LNCaP clone FGC (cell line): ENCODE measurements at regions not wholly inside any gene's neighbourhood (a gene's known extent, or its start where the extent isn't known, plus 50 kb on each side); places are given as distances from the start of the nearest gene placed in this dataset.

Experiments
- DNase-seq: peaks from one replicate; pipeline ENCODE4 v3.0.0-alpha.2; 2011; ENCODE audit warnings: low read depth
- H3K4me3 ChIP-seq: 2 replicates; pipeline ENCODE4 v1.5.1; 2011; ENCODE audit warnings: mild to moderate bottlenecking, low read depth, low read length, control low read depth
- CTCF ChIP-seq: IDR thresholded peaks from 2 replicates; pipeline ENCODE4 v1.5.1; 2012; ENCODE audit warnings: mild to moderate bottlenecking; ENCODE audit not compliant: control insufficient read depth, insufficient read depth; ENCODE audit errors: extremely low read depth

- no peak overlapping the region for H3K4me3 ChIP-seq
- DNase-seq: no peak
- TF ChIP-seq CTCF: no peak
These were observed 746.0 kb downstream of the VGLL3 start for GRCh38 chr3:86244905-86245304.

GRCh38 chr3:86239946-86240345, 751.0 kb downstream of the VGLL3 start:
- no peak overlapping the region for H3K4me3 ChIP-seq
- DNase-seq: no peak
- no peak for TF ChIP-seq CTCF

DNA sequence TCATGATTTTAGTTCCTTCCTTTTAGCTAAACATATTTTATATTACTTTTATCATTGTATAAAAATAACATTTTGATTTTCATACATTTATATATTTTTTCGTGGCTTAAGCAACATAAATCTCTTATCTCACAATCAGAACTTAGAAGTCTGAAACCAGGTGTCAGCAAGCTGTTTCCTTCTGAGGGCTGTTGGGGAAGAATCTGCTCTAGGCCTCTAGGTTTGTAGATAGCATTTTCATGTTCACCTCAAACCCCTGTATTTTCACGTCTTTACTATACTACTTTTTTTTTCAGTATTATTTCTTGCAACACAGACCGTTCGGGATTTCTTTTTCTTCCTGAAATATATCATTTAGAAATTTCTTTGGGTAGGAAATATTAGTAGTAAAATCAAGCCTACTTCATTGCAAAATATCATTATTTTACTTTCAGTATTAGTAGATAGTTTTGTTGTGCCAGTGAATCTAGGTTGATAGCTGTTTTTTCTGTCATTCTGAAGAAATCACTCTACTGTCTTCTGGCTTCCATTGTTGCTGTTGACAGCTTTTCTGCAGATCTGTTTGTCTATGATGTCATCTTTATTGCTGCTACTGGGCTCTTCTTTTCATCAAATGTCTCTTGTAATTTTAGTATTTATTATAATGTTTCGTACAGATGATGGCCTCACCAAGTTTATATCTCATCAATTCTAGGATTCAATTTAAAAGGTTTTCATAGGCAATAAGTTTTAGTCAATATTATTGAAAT, 756.3 kb downstream of the VGLL3 start:
- no peak overlapping the region for H3K4me3 ChIP-seq
- no peak for DNase-seq
- TF ChIP-seq CTCF: no peak

DNA sequence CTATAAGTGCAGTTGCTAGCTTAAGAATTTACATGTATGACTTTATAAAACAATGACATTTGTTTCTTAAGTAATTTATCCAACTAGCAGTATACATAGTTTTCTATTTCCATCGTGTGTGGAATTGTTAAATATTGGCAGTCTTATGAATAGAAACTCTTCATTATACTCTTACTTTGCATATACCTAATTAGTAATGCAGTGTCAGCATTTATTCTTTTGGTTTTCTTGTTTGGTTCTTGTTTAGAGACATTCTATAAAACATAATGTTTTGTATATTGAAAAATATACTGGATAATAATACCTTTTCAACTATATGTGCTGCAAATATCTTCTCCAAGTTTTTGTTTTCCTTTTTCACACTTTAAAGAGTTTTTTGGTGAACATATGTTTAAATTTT, 760.2 kb downstream of the VGLL3 start:
- TF ChIP-seq CTCF: no peak
- H3K4me3 ChIP-seq: no peak overlapping the region
- DNase-seq: no peak

DNA sequence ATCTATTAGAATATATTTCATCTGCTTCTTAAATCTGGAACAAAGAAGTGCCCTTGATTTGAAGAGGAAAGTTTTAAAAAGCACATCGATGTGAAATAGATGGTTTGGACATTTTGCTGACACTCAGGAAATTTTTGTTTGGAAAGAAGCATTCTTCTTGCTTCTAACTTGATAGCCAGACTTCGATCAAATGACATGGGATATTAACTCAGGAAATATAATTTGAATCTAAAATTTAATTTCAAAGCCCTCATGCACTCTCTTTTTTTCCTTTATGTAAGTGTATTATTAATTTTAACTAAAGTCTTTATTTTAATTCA, 761.2 kb downstream of the VGLL3 start:
- H3K4me3 ChIP-seq: no peak overlapping the region
- no peak for DNase-seq
- no peak for TF ChIP-seq CTCF

DNA sequence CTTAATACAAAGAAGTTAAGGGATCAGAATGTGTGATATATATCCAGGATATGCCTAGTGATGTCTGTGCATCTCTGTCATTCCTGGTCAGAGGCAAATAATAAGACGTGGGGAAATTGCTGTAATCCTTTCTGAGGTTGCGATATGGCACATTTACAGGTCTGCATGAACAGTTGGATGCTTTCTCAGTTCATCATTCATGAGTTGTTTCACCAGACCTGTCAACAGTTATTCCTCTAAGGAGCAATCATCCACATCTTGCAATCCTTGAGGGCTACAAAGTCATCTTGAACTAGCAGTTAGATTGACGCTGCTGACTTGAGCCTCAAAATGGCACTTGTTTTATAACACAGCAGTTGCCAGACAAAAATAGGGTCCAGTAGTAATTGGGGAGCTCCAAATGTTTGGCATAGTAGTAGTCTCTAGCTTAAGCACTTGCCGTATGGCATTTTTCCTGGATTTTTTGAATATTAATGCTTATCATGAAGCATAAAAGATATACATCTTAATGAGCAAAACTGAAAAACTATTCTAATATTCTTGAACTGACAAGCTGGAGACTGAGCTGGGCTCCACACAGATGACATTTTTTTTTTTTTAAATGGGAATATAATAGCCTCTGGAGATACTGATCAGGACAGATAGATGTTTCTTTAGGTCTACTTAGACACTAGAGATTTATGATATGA, 761.7 kb downstream of the VGLL3 start:
- H3K4me3 ChIP-seq: no peak overlapping the region
- TF ChIP-seq CTCF: no peak
- DNase-seq: no peak

DNA sequence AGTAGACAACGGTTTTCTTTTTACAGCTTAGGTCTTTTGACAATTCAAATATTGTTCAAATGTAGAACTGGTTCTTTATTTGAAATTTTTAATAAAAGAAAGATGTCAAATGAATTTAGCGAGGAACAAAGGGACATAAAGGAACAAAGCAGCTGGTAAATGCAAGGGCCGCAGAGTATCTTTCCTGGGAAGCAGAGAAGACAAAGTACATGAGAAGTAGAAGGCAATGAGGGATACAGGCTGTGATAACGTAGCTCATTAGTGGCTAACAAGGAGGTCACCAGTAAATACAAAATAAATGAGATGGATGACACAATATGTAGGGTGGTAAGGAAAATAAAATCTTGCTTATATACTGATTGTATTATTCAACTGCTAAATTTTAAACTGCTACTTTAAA, 762.8 kb downstream of the VGLL3 start:
- no peak overlapping the region for H3K4me3 ChIP-seq
- no peak for TF ChIP-seq CTCF

More for the DNA sequence above, 762.8 kb downstream of the VGLL3 start:
- no peak for DNase-seq
